Anterior cingulate cortex (tissue), 58 donors: ENCODE measurements at regions not wholly inside any gene's neighbourhood (a gene's known extent, or its start where the extent isn't known, plus 50 kb on each side); places are given as distances from the start of the nearest gene placed in this dataset.
"Not testable (repeated sequence)": the region's sequence is repeated elsewhere in the genome, so short reads cannot be mapped to it uniquely, and the experiment has no call there.

ENCODE experiments used
- DNase-seq, 58 donors: peaks; one replicate each; lab custom pipeline; 2025; lab: John Stamatoyannopoulos, UW

- DNase-seq: no peak
These were observed 738.9 kb upstream of the USP15 start for GRCh38 chr12:61521258-61521657.

GRCh38 chr12:61523276-61523992 is 736.8 kb upstream of the USP15 start:
- DNase-seq: no peak

GRCh38 chr12:61524851-61525250 is 735.4 kb upstream of the USP15 start:
- no peak for DNase-seq

GRCh38 chr12:61525331-61525730 is 734.9 kb upstream of the USP15 start:
- no peak for DNase-seq

GRCh38 chr12:61530456-61530855 is 729.7 kb upstream of the USP15 start:
- DNase-seq: no peak

GRCh38 chr12:61531195-61531594 is 729.0 kb upstream of the USP15 start:
- no peak for DNase-seq

- peak in 4 of 58 donors; percentile 0 to 61 (median 14) for DNase-seq
These were observed 724.1 kb upstream of the USP15 start for GRCh38 chr12:61536117-61536516.

GRCh38 chr12:61536525-61536924 is 723.7 kb upstream of the USP15 start:
- peak in 37 of 58 donors; percentile 1 to 74 (median 11) for DNase-seq

- DNase-seq: no peak
These were observed 721.3 kb upstream of the USP15 start for GRCh38 chr12:61538951-61539350.

- no peak for DNase-seq
These were observed 717.7 kb upstream of the USP15 start for GRCh38 chr12:61542551-61542950.

GRCh38 chr12:61546296-61546695 is 713.9 kb upstream of the USP15 start:
- DNase-seq: no peak

GRCh38 chr12:61553091-61553490 is 707.1 kb upstream of the USP15 start:
- DNase-seq: no peak

- DNase-seq: peak in 1 of 58 donors; percentile 5
These were observed 705.8 kb upstream of the USP15 start for GRCh38 chr12:61554268-61555008.

GRCh38 chr12:61563665-61564450 is 696.3 kb upstream of the USP15 start:
- no peak for DNase-seq

GRCh38 chr12:61564466-61564865 is 695.7 kb upstream of the USP15 start:
- DNase-seq: no peak

- DNase-seq: no peak
These were observed 694.0 kb upstream of the USP15 start for GRCh38 chr12:61566183-61566582.

- DNase-seq: no peak
These were observed 685.9 kb upstream of the USP15 start for GRCh38 chr12:61574339-61574738.

GRCh38 chr12:61584943-61585342 is 675.3 kb upstream of the USP15 start:
- no peak for DNase-seq

- DNase-seq: not testable (repeated sequence)
These were observed 669.3 kb upstream of the USP15 start for GRCh38 chr12:61590864-61591263.

GRCh38 chr12:61610143-61610542 is 650.1 kb upstream of the USP15 start:
- DNase-seq: peak in 1 of 58 donors; percentile 1

- no peak for DNase-seq
These were observed 630.5 kb upstream of the USP15 start for GRCh38 chr12:61629702-61630101.
